ENCODE measurements at regions not wholly inside any gene's neighbourhood (a gene's known extent, or its start where the extent isn't known, plus 50 kb on each side); places are given as distances from the start of the nearest gene placed in this dataset.

DNA sequence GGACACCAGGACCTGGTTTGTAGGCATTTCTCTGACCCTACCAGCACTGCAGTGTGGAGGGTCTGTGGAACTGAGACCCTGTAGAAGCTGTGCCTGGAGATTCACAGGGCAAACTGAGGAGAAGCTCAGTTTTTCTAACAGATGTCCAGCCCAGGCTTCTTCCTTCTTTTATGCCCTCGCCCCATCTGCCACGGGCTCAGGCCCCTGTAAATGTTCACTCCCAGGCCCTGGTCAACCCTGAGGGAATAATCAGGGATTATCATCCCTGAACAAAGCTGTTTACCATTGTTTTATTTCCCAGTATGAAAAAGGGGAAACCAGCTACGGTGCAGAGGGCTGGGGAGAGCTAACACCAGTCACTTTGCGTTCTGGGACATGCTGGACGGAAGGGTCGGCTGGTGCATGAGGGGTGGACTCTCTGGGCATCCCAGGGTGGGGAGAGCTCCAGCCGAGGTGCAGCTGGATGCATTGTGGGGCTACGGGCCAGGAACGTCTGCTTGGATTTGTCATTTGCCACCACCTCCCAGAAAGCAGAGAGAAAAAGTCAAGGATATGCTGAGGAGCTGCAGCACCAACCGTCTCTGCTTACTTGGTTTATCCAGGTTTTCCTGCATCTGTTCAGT is 183.8 kb downstream of the TFCP2L1 start:
- TF ChIP-seq, protein P1, sequence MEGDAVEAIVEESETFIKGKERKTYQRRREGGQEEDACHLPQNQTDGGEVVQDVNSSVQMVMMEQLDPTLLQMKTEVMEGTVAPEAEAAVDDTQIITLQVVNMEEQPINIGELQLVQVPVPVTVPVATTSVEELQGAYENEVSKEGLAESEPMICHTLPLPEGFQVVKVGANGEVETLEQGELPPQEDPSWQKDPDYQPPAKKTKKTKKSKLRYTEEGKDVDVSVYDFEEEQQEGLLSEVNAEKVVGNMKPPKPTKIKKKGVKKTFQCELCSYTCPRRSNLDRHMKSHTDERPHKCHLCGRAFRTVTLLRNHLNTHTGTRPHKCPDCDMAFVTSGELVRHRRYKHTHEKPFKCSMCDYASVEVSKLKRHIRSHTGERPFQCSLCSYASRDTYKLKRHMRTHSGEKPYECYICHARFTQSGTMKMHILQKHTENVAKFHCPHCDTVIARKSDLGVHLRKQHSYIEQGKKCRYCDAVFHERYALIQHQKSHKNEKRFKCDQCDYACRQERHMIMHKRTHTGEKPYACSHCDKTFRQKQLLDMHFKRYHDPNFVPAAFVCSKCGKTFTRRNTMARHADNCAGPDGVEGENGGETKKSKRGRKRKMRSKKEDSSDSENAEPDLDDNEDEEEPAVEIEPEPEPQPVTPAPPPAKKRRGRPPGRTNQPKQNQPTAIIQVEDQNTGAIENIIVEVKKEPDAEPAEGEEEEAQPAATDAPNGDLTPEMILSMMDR (IDR thresholded peaks at IDR 0.05) = no peak
- TF ChIP-seq POLR2AphosphoS5 (IDR thresholded peaks at IDR 0.05) = no peak

Data from upper lobe of left lung (tissue), 4 donors.